Liver (tissue), 3 donors: ENCODE measurements at regions not wholly inside any gene's neighbourhood (a gene's known extent, or its start where the extent isn't known, plus 50 kb on each side); places are given as distances from the start of the nearest gene placed in this dataset.

ENCODE experiments used
- FOXA1 ChIP-seq: IDR thresholded peaks from 2 replicates; pipeline ENCODE4 v1.6.1; 2016; ENCODE audit warnings: antibody characterized with exemption
- GABPA ChIP-seq, 2 donors: IDR thresholded peaks in 1 of 2; conservative IDR thresholded peaks in 1 of 2; 2 replicates each; pipeline ENCODE4 v1.6.1; 2016; ENCODE audit warnings: antibody characterized with exemption in 2 of 2, mild to moderate bottlenecking in 1 of 2, moderate library complexity in 1 of 2
- HNF4G ChIP-seq: IDR thresholded peaks from 2 replicates; pipeline ENCODE4 v1.6.1; 2016; ENCODE audit warnings: antibody characterized with exemption
- JUND ChIP-seq, 2 donors: IDR thresholded peaks; 2 replicates each; pipeline ENCODE4 v1.6.1; 2016; ENCODE audit warnings: antibody characterized with exemption in 2 of 2
- RAD21 ChIP-seq, 2 donors: IDR thresholded peaks; 2 replicates each; pipeline ENCODE4 v1.6.1; 2016; ENCODE audit warnings: antibody characterized with exemption in 2 of 2, mild to moderate bottlenecking in 2 of 2
- SP1 ChIP-seq: IDR thresholded peaks from 2 replicates; pipeline ENCODE4 v1.6.1; 2018; ENCODE audit warnings: antibody characterized with exemption, mild to moderate bottlenecking
- TAF1 ChIP-seq: conservative IDR thresholded peaks from 2 replicates; pipeline ENCODE4 v1.6.1; 2016; ENCODE audit warnings: antibody characterized with exemption, mild to moderate bottlenecking
- YY1 ChIP-seq: IDR thresholded peaks from 2 replicates; pipeline ENCODE4 v1.6.1; 2016; ENCODE audit warnings: antibody characterized with exemption, mild to moderate bottlenecking
- TF ChIP-seq, protein P1 (sequence below): IDR thresholded peaks from 2 replicates; pipeline ENCODE4 v1.6.1; 2016; ENCODE audit warnings: antibody characterized with exemption
- TF ChIP-seq, protein P2 (sequence below): fragments of 150-350 bp; IDR thresholded peaks from 2 replicates; pipeline ENCODE4 v1.5.1; 2017; ENCODE audit warnings: improper control_type of control experiment, low read depth, low read length; ENCODE audit not compliant: missing input control
- TF ChIP-seq, protein P3 (sequence below): IDR thresholded peaks from 2 replicates; pipeline ENCODE4 v1.6.1; 2016; ENCODE audit warnings: antibody characterized with exemption, mild to moderate bottlenecking
- TF ChIP-seq, protein P4 (sequence below): IDR thresholded peaks from 2 replicates; pipeline ENCODE4 v1.6.1; 2016; ENCODE audit warnings: antibody characterized with exemption
- TF ChIP-seq, protein P5 (sequence below): IDR thresholded peaks from 2 replicates; pipeline ENCODE4 v1.6.1; 2016; ENCODE audit warnings: antibody characterized with exemption
- donor health status: healthy.
- donor health status: healthy.

DNA sequence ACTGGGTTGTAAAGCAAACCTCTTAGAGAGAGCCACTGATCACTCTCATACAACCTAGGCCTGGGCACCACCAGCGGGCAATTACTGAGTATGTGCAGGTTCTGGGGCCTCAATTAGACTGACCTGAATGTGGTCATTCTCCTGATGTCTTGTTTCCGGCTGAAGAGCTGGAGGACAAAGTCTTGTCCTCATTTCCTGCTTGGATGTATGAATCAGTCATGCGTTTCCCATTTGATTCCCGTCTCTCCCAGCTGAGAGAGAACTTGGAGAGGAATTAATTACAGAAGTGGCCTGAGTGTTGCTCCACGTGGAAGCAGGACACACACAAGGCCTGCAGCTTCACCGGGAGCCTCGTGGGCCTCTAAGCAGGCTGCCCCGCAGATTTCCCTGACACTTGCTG is 799.3 kb upstream of the ARGLU1 start:
- TF ChIP-seq, protein P1, sequence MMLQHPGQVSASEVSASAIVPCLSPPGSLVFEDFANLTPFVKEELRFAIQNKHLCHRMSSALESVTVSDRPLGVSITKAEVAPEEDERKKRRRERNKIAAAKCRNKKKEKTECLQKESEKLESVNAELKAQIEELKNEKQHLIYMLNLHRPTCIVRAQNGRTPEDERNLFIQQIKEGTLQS = no peak
- TF ChIP-seq JUND (IDR thresholded peaks at IDR 0.05) (no peak), YY1 (no peak), SP1 (no peak), FOXA1 (no peak), RAD21 (IDR thresholded peaks at IDR 0.05) (no peak), GABPA (IDR thresholded peaks at IDR 0.05 in 1 of 2, conservative IDR thresholded peaks at IDR 0.05 in 1 of 2) (no peak), TAF1 (no peak), HNF4G (no peak)
- TF ChIP-seq, protein P2, sequence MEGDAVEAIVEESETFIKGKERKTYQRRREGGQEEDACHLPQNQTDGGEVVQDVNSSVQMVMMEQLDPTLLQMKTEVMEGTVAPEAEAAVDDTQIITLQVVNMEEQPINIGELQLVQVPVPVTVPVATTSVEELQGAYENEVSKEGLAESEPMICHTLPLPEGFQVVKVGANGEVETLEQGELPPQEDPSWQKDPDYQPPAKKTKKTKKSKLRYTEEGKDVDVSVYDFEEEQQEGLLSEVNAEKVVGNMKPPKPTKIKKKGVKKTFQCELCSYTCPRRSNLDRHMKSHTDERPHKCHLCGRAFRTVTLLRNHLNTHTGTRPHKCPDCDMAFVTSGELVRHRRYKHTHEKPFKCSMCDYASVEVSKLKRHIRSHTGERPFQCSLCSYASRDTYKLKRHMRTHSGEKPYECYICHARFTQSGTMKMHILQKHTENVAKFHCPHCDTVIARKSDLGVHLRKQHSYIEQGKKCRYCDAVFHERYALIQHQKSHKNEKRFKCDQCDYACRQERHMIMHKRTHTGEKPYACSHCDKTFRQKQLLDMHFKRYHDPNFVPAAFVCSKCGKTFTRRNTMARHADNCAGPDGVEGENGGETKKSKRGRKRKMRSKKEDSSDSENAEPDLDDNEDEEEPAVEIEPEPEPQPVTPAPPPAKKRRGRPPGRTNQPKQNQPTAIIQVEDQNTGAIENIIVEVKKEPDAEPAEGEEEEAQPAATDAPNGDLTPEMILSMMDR = no peak
- TF ChIP-seq, protein P3, sequence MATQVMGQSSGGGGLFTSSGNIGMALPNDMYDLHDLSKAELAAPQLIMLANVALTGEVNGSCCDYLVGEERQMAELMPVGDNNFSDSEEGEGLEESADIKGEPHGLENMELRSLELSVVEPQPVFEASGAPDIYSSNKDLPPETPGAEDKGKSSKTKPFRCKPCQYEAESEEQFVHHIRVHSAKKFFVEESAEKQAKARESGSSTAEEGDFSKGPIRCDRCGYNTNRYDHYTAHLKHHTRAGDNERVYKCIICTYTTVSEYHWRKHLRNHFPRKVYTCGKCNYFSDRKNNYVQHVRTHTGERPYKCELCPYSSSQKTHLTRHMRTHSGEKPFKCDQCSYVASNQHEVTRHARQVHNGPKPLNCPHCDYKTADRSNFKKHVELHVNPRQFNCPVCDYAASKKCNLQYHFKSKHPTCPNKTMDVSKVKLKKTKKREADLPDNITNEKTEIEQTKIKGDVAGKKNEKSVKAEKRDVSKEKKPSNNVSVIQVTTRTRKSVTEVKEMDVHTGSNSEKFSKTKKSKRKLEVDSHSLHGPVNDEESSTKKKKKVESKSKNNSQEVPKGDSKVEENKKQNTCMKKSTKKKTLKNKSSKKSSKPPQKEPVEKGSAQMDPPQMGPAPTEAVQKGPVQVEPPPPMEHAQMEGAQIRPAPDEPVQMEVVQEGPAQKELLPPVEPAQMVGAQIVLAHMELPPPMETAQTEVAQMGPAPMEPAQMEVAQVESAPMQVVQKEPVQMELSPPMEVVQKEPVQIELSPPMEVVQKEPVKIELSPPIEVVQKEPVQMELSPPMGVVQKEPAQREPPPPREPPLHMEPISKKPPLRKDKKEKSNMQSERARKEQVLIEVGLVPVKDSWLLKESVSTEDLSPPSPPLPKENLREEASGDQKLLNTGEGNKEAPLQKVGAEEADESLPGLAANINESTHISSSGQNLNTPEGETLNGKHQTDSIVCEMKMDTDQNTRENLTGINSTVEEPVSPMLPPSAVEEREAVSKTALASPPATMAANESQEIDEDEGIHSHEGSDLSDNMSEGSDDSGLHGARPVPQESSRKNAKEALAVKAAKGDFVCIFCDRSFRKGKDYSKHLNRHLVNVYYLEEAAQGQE = no peak
- TF ChIP-seq, protein P4, sequence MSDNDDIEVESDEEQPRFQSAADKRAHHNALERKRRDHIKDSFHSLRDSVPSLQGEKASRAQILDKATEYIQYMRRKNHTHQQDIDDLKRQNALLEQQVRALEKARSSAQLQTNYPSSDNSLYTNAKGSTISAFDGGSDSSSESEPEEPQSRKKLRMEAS = no peak
- TF ChIP-seq, protein P5, sequence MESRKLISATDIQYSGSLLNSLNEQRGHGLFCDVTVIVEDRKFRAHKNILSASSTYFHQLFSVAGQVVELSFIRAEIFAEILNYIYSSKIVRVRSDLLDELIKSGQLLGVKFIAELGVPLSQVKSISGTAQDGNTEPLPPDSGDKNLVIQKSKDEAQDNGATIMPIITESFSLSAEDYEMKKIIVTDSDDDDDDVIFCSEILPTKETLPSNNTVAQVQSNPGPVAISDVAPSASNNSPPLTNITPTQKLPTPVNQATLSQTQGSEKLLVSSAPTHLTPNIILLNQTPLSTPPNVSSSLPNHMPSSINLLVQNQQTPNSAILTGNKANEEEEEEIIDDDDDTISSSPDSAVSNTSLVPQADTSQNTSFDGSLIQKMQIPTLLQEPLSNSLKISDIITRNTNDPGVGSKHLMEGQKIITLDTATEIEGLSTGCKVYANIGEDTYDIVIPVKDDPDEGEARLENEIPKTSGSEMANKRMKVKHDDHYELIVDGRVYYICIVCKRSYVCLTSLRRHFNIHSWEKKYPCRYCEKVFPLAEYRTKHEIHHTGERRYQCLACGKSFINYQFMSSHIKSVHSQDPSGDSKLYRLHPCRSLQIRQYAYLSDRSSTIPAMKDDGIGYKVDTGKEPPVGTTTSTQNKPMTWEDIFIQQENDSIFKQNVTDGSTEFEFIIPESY = no peak
